Heart left ventricle (tissue), 16 donors: ENCODE measurements at regions not wholly inside any gene's neighbourhood (a gene's known extent, or its start where the extent isn't known, plus 50 kb on each side); places are given as distances from the start of the nearest gene placed in this dataset.

Experiments used
- ATAC-seq, 4 donors: fragments of 200-7000 bp; cut with Tn5 transposase; one replicate each; pipeline ENCODE4 v1.9.1; 2020 to 2022; ENCODE audit warnings: moderate library complexity in 4 of 4, mild to moderate bottlenecking in 3 of 4, moderate number of reproducible peaks in 1 of 4
- DNase-seq, 5 donors: peaks; one replicate each; pipeline ENCODE4 v3.0.0-alpha.2; 2020
- H3K27ac ChIP-seq, 12 donors: fragments of 200-600 bp; sonication (generic) in 4 of 12; one replicate each; pipeline versions ENCODE4 v1.5.0 to v1.8.0; 2016 to 2022; ENCODE audit warnings: mild to moderate bottlenecking in 2 of 12
- H3K27me3 ChIP-seq, 9 donors: fragments of 200-600 bp; sonication (generic) in 2 of 9; one replicate each; pipeline versions ENCODE4 v1.5.1 to v1.8.0; 2016 to 2022; ENCODE audit warnings: mild to moderate bottlenecking in 3 of 9
- H3K36me3 ChIP-seq, 9 donors: fragments of 200-600 bp; sonication (generic) in 2 of 9; one replicate each; pipeline versions ENCODE4 v1.5.0 to v1.8.0; 2018 to 2022; ENCODE audit warnings: mild to moderate bottlenecking in 2 of 9
- H3K4me1 ChIP-seq, 12 donors: fragments of 200-600 bp; sonication (generic) in 4 of 12; one replicate each; pipeline versions ENCODE4 v1.5.0 to v1.8.0; 2016 to 2022; ENCODE audit warnings: mild to moderate bottlenecking in 3 of 12
- H3K4me3 ChIP-seq, 12 donors: fragments of 200-600 bp; sonication (generic) in 4 of 12; one replicate each; pipeline versions ENCODE4 v1.5.0 to v1.8.0; 2017 to 2022; ENCODE audit warnings: mild to moderate bottlenecking in 9 of 12, moderate library complexity in 4 of 12
- H3K9me3 ChIP-seq, 12 donors: fragments of 200-600 bp; sonication (generic) in 4 of 12; one replicate each; pipeline versions ENCODE4 v1.5.0 to v1.8.0; 2016 to 2022; ENCODE audit warnings: mild to moderate bottlenecking in 1 of 12
- POLR2A ChIP-seq, 2 donors: fragments of 450-650 bp; IDR thresholded peaks; one replicate each; pipeline ENCODE4 v1.6.1; 2017; ENCODE audit warnings: antibody characterized with exemption in 2 of 2, mild to moderate bottlenecking in 2 of 2, moderate library complexity in 2 of 2
- WGBS, 4 donors: extraction: QIAGEN DNeasy Blood & Tissue Kit in 2 of 4; methylation state at CpG; one replicate each; pipeline versions ENCODE4 v1.1.5 to v1.1.7; 2013 to 2018; 5-methylcytosine and 5-hydroxymethylcytosine counted together
- intact Hi-C, 10 donors: fragments of 100-400 bp; cut with DNase I; formaldehyde crosslinking; loops; one replicate each; pipeline versions ENCODE4 v1.11.1 to v1.14.2; 2022
- TF ChIP-seq, protein P1 (sequence below), 12 donors: fragments of 200-600 bp; sonication (generic) in 4 of 12; IDR thresholded peaks; one replicate each; pipeline versions ENCODE4 v1.5.0 to v1.8.0; 2018 to 2022; ENCODE audit warnings: antibody characterized with exemption in 12 of 12, mild to moderate bottlenecking in 5 of 12
- donor health status: ischemic (EF 13 %, LVEDD 7.1; RV severe dilation, severe dysfunction).
- donor health status: healthy with polysubstance abuse.
- donor health status: DM: no; HTN: yes; CAD: no.
- donor health status: DM: no; HTN: no; CAD: no.
- donor health status: ischemic (EF 25% LVEDD 6.9; RV normal size, moderate dysfunction).
- donor health status: ischemic (EF 25% LVEDD 5.7; RV mildly dilated, moderate dysfunction).
- donor health status: healthy.
- donor health status: DM: yes; HTN: yes; CAD: no.
- donor health status: ischemic (EF 35%, LVEDD 5.7; RV mildly dilated, moderate dysfunction).
- donor health status: nonischemic (EF 11% LVEDD 7.7; RV severe dilation, severe dysfunction).
- donor health status: DM: yes; HTN: yes; CAD: no.
- donor health status: PGD.
- donor health status: ischemic (EF 29% LVEDD 5.4; RV normal size, mild dysfunction).
- donor health status: nonischemic (EF 23%, LVEDD 6.1; RV moderate dilation, normal function).

DNA sequence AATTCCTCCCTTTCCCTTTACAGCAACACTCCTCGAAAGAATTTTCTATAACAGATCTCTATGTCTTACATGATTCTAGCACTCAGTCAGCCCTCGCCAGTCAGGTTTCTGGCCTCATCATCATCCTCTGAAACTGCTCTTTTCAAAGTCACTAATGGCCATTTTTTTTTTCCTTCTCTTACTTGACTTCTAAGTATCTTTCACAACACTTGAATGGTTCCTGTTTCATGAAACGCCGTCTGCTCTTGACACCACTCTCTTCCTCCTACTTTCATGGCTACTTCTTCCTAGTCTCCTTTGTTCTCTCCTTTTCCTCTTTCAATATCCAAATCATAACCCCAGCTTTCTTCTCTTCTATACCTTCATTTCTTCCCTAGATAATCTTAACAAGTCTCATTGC, 100.5 kb upstream of the NRP1 start:
- DNase-seq (no peak), ATAC-seq (no peak)
- Histone ChIP-seq H3K9me3 (no peaks in the 10 kb centered on the region), H3K36me3 (no peaks in the 10 kb centered on the region), H3K27me3 (no peaks in the 10 kb centered on the region), H3K4me1 (peaks cover 0 to 3% (median 0%) of the 10 kb centered on the region in 12 donors), H3K27ac (peak overlapping the region in 1 of 12 donors; percentile 23), H3K4me3 (no peak overlapping the region)
- 74 to 82% (median 78%) methylated on average over 4 of the region's 4 CpGs for WGBS, 4 donors
- TF ChIP-seq POLR2A (IDR thresholded peaks at IDR 0.05): no peak
- TF ChIP-seq, protein P1, sequence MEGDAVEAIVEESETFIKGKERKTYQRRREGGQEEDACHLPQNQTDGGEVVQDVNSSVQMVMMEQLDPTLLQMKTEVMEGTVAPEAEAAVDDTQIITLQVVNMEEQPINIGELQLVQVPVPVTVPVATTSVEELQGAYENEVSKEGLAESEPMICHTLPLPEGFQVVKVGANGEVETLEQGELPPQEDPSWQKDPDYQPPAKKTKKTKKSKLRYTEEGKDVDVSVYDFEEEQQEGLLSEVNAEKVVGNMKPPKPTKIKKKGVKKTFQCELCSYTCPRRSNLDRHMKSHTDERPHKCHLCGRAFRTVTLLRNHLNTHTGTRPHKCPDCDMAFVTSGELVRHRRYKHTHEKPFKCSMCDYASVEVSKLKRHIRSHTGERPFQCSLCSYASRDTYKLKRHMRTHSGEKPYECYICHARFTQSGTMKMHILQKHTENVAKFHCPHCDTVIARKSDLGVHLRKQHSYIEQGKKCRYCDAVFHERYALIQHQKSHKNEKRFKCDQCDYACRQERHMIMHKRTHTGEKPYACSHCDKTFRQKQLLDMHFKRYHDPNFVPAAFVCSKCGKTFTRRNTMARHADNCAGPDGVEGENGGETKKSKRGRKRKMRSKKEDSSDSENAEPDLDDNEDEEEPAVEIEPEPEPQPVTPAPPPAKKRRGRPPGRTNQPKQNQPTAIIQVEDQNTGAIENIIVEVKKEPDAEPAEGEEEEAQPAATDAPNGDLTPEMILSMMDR (IDR thresholded peaks at IDR 0.05): no peak
- intact Hi-C loops: no loop called here

DNA sequence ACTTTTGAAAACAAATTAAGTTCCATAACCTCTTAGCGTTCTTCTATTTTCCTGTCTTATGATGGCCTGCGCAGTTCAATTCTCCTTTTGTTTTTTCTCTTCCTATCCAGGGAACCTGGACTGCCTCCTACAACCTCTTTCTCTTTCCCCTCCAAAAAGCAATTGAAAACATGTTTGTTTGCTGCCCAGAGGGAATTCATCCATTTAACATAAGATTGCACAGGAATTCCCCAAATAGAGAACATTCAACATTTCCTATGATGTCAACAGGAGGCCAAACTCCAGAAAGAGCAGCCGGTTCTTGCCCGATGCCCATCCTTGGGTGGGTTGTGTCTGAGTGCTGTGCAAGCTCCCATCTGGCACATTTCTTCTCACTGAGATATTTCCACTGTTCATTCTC, 94.2 kb upstream of the NRP1 start:
- peaks cover 0 to 3% (median 0%) of the 10 kb centered on the region in 12 donors for H3K4me1 ChIP-seq
- intact Hi-C loops: no loop called here
- H3K4me3 ChIP-seq: no peak overlapping the region
- no peaks in the 10 kb centered on the region for H3K36me3 ChIP-seq
- H3K27me3 ChIP-seq: peaks cover 0 to 6% (median 0%) of the 10 kb centered on the region in 9 donors
- no peak overlapping the region for H3K27ac ChIP-seq
- no peak for ATAC-seq
- no peak for DNase-seq
- H3K9me3 ChIP-seq: no peaks in the 10 kb centered on the region
- WGBS, 4 donors: 52 to 69% (median 61%) methylated on average over 4 of the region's 4 CpGs
- no peak for TF ChIP-seq POLR2A (IDR thresholded peaks at IDR 0.05)
- TF ChIP-seq, protein P1 (IDR thresholded peaks at IDR 0.05): no peak

DNA sequence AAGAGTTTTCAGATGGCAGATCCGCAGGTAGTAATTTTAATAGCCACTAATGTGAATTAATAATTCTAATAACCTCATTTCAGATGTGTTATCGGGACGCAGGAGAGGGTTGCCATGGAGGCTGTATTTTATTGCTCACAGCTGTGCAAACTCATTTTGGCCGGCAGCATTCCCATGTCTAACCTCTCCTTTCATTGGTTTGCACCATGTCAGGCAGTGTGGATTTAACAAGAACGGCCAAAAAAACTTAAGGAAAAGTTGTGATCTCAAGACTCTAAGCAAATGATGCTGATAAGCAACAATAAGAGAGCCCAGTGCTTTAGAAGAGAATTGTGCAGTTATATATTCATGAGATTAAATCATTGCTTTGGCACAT, 88.7 kb upstream of the NRP1 start:
- no peak overlapping the region for H3K27ac ChIP-seq
- WGBS, 4 donors: 80 to 86% (median 81%) methylated on average over 5 of the region's 5 CpGs
- H3K4me3 ChIP-seq: no peak overlapping the region
- H3K36me3 ChIP-seq: no peaks in the 10 kb centered on the region
- DNase-seq (peak in 1 of 5 donors; percentile 38), ATAC-seq (peak in 3 of 4 donors; percentile 51 to 69 (median 63))
- peaks cover 0 to 6% (median 0%) of the 10 kb centered on the region in 9 donors for H3K27me3 ChIP-seq
- TF ChIP-seq POLR2A (IDR thresholded peaks at IDR 0.05): no peak
- TF ChIP-seq, protein P1 (IDR thresholded peaks at IDR 0.05): no peak
- H3K4me1 ChIP-seq: peaks cover 0 to 23% (median 2%) of the 10 kb centered on the region in 12 donors
- no peaks in the 10 kb centered on the region for H3K9me3 ChIP-seq
- intact Hi-C loops: no loop called here

DNA sequence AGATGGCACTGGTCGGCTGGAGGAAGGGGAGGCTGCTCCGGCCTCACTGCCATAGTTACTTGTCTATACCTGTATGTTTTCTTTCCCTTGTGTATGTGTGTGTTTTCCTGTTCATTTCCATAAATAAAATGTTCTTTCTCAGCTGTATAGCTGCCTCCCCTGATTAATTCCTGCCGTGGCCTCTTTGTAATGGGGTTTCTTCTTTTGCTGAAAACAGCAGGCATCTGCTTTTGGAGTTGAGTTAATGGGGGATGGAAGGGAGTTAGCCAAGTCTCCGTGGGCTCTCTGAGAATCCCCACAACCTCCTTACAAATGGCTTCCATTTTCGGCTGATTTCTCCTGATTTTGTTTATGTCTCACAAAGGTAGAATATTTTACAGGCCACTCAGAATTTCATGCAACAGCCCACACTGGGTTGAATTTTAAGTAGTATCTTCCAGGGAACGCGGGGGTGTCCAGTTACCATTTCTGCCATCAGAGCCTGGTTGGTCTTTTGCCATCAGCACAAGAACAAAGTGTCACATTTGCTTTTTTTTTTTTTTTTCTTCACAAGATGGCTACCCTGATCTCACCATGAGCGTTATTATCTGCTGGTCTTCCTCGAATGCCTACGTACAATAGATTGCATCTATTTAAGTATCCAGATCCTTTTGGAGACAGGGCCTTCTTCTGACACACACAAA, 88.1 kb upstream of the NRP1 start:
- ATAC-seq (no peak), DNase-seq (no peak)
- H3K27me3 ChIP-seq: peaks cover 0 to 5% (median 0%) of the 10 kb centered on the region in 9 donors
- H3K36me3 ChIP-seq: no peaks in the 10 kb centered on the region
- no peaks in the 10 kb centered on the region for H3K9me3 ChIP-seq
- no peak for TF ChIP-seq POLR2A (IDR thresholded peaks at IDR 0.05)
- TF ChIP-seq, protein P1 (IDR thresholded peaks at IDR 0.05): no peak
- WGBS, 4 donors: 86 to 92% (median 89%) methylated on average over 10 of the region's 10 CpGs
- H3K4me1 ChIP-seq: peaks cover 0 to 23% (median 2%) of the 10 kb centered on the region in 12 donors
- intact Hi-C loops: no loop called here
- no peak overlapping the region for H3K4me3 ChIP-seq
- H3K27ac ChIP-seq: no peak overlapping the region
